Fibroblast of lung (primary cell): ENCODE measurements at regions not wholly inside any gene's neighbourhood (a gene's known extent, or its start where the extent isn't known, plus 50 kb on each side); places are given as distances from the start of the nearest gene placed in this dataset.

ENCODE experiments used
- EZH2 ChIP-seq: IDR thresholded peaks from 2 replicates; pipeline ENCODE4 v1.5.1; 2012; ENCODE audit warnings: low read length, control low read depth, mild to moderate bottlenecking; ENCODE audit errors: missing control alignments
- TF ChIP-seq, protein P1 (sequence below), 2 donors: IDR thresholded peaks in 1 of 2; conservative IDR thresholded peaks in 1 of 2; 1 replicate in 1 of 2; 2 replicates in 1 of 2; pipeline ENCODE4 v1.5.1; 2011 to 2012; ENCODE audit warnings: low read length in 2 of 2, control low read depth in 1 of 2, inconsistent platforms in 1 of 2, low read depth in 1 of 2, mild to moderate bottlenecking in 1 of 2

DNA sequence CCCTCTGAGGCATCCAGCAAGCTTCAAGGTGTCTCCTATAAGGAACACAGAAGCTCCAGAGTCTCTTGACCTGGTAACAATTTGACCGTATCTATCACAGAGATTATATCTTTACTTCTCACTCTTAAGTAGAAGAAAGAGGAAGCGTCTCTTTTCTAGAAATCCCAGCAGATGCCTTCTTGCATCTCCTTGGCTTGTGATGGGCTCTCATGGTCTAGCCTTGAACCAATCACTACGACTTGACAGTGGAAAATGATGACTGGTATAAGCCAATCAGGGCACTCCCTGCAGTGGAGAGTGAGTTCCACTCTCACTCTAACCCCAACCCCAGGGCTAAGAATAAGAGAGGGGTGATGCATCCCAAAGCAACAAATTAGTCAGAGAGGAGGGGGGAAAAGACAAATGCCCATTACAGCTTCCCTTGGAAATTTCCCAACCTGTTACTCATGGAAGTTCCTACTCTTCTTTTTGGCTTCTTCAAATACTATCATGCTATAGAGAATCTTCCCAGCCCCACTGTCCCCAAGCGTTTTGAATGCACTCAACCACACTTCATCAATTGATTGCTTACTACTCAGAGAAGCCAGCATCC, 293.5 kb downstream of the MN1 start:
- TF ChIP-seq EZH2, result no peak
- TF ChIP-seq, protein P1, sequence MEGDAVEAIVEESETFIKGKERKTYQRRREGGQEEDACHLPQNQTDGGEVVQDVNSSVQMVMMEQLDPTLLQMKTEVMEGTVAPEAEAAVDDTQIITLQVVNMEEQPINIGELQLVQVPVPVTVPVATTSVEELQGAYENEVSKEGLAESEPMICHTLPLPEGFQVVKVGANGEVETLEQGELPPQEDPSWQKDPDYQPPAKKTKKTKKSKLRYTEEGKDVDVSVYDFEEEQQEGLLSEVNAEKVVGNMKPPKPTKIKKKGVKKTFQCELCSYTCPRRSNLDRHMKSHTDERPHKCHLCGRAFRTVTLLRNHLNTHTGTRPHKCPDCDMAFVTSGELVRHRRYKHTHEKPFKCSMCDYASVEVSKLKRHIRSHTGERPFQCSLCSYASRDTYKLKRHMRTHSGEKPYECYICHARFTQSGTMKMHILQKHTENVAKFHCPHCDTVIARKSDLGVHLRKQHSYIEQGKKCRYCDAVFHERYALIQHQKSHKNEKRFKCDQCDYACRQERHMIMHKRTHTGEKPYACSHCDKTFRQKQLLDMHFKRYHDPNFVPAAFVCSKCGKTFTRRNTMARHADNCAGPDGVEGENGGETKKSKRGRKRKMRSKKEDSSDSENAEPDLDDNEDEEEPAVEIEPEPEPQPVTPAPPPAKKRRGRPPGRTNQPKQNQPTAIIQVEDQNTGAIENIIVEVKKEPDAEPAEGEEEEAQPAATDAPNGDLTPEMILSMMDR (conservative IDR thresholded peaks at IDR 0.05 in 1 of 2, IDR thresholded peaks at IDR 0.05 in 1 of 2; ENCODE audit: low read depth in 1 of 2, low read length in 2 of 2), result no peak
